ENCODE measurements at regions not wholly inside any gene's neighbourhood (a gene's known extent, or its start where the extent isn't known, plus 50 kb on each side); places are given as distances from the start of the nearest gene placed in this dataset.
"Not testable (repeated sequence)": the region's sequence is repeated elsewhere in the genome, so short reads cannot be mapped to it uniquely, and the experiment has no call there.

- Histone ChIP-seq H3K36me3 (ENCODE audit: control insufficient read depth in 3 of 3, insufficient read depth in 3 of 3, low read length in 3 of 3) (no peaks in the 10 kb centered on the region), H3K27me3 (ENCODE audit: control insufficient read depth in 3 of 3, insufficient read depth in 3 of 3, low read length in 3 of 3) (peaks cover 3 to 11% (median 4%) of the 10 kb centered on the region in 3 donors), H3K9me3 (ENCODE audit: control insufficient read depth in 3 of 3, low read length in 3 of 3) (no peaks in the 10 kb centered on the region), H3K4me1 (ENCODE audit: control insufficient read depth in 3 of 3, insufficient read depth in 3 of 3, low read length in 3 of 3) (no peaks in the 10 kb centered on the region), H3K9ac (ENCODE audit: low read depth in 1 of 3, low read length in 3 of 3) (no peak overlapping the region), H3K27ac (ENCODE audit: low read depth, low read length) (no peak overlapping the region), H3K4me3 (ENCODE audit: low read length in 3 of 3) (no peak overlapping the region)
Measured at GRCh38 chr7:32206488-32206887, 136.3 kb upstream of the PDE1C start.

GRCh38 chr7:32205298-32205824 is 135.2 kb upstream of the PDE1C start:
- peaks cover 3 to 11% (median 4%) of the 10 kb centered on the region in 3 donors for H3K27me3 ChIP-seq (ENCODE audit: control insufficient read depth in 3 of 3, insufficient read depth in 3 of 3, low read length in 3 of 3)
- H3K9ac ChIP-seq (ENCODE audit: low read depth in 1 of 3, low read length in 3 of 3); H3K36me3 ChIP-seq (ENCODE audit: control insufficient read depth in 3 of 3, insufficient read depth in 3 of 3, low read length in 3 of 3); H3K27ac ChIP-seq (ENCODE audit: low read depth, low read length); H3K9me3 ChIP-seq (ENCODE audit: control insufficient read depth in 3 of 3, low read length in 3 of 3); H3K4me3 ChIP-seq (ENCODE audit: low read length in 3 of 3); H3K4me1 ChIP-seq (ENCODE audit: control insufficient read depth in 3 of 3, insufficient read depth in 3 of 3, low read length in 3 of 3): not testable (repeated sequence)

- no peaks in the 10 kb centered on the region for H3K4me1 ChIP-seq (ENCODE audit: control insufficient read depth in 3 of 3, insufficient read depth in 3 of 3, low read length in 3 of 3)
- H3K27ac ChIP-seq (ENCODE audit: low read depth, low read length): no peak overlapping the region
- no peaks in the 10 kb centered on the region for H3K9me3 ChIP-seq (ENCODE audit: control insufficient read depth in 3 of 3, low read length in 3 of 3)
- H3K36me3 ChIP-seq (ENCODE audit: control insufficient read depth in 3 of 3, insufficient read depth in 3 of 3, low read length in 3 of 3): no peaks in the 10 kb centered on the region
- peak overlapping the region in 2 of 3 donors; percentile 6 to 62 for H3K4me3 ChIP-seq (ENCODE audit: low read length in 3 of 3)
- no peak overlapping the region for H3K9ac ChIP-seq (ENCODE audit: low read depth in 1 of 3, low read length in 3 of 3)
- H3K27me3 ChIP-seq (ENCODE audit: control insufficient read depth in 3 of 3, insufficient read depth in 3 of 3, low read length in 3 of 3): peaks cover 3 to 11% (median 4%) of the 10 kb centered on the region in 3 donors
Measured at GRCh38 chr7:32204361-32205018, 134.3 kb upstream of the PDE1C start.

GRCh38 chr7:32200646-32201045 is 130.4 kb upstream of the PDE1C start:
- H3K4me3 ChIP-seq (ENCODE audit: low read length in 3 of 3): no peak overlapping the region
- no peaks in the 10 kb centered on the region for H3K27me3 ChIP-seq (ENCODE audit: control insufficient read depth in 3 of 3, insufficient read depth in 3 of 3, low read length in 3 of 3)
- H3K36me3 ChIP-seq (ENCODE audit: control insufficient read depth in 3 of 3, insufficient read depth in 3 of 3, low read length in 3 of 3): no peaks in the 10 kb centered on the region

GRCh38 chr7:32194537-32194936 is 124.3 kb upstream of the PDE1C start:
- Histone ChIP-seq H3K4me1 (ENCODE audit: control insufficient read depth in 3 of 3, insufficient read depth in 3 of 3, low read length in 3 of 3) (no peaks in the 10 kb centered on the region), H3K9me3 (ENCODE audit: control insufficient read depth in 3 of 3, low read length in 3 of 3) (peaks cover 0 to 3% (median 2%) of the 10 kb centered on the region in 3 donors), H3K27ac (ENCODE audit: low read depth, low read length) (no peak overlapping the region), H3K27me3 (ENCODE audit: control insufficient read depth in 3 of 3, insufficient read depth in 3 of 3, low read length in 3 of 3) (no peaks in the 10 kb centered on the region), H3K9ac (ENCODE audit: low read depth in 1 of 3, low read length in 3 of 3) (no peak overlapping the region), H3K4me3 (ENCODE audit: low read length in 3 of 3) (no peak overlapping the region), H3K36me3 (ENCODE audit: control insufficient read depth in 3 of 3, insufficient read depth in 3 of 3, low read length in 3 of 3) (no peaks in the 10 kb centered on the region)

More at GRCh38 chr7:32200646-32201045, 130.4 kb upstream of the PDE1C start:
- Histone ChIP-seq H3K4me1 (ENCODE audit: control insufficient read depth in 3 of 3, insufficient read depth in 3 of 3, low read length in 3 of 3) (no peaks in the 10 kb centered on the region), H3K9ac (ENCODE audit: low read depth in 1 of 3, low read length in 3 of 3) (no peak overlapping the region), H3K9me3 (ENCODE audit: control insufficient read depth in 3 of 3, low read length in 3 of 3) (peaks cover 0 to 2% (median 0%) of the 10 kb centered on the region in 3 donors), H3K27ac (ENCODE audit: low read depth, low read length) (no peak overlapping the region)

GRCh38 chr7:32191305-32191704 is 121.1 kb upstream of the PDE1C start:
- Histone ChIP-seq H3K36me3 (ENCODE audit: control insufficient read depth in 3 of 3, insufficient read depth in 3 of 3, low read length in 3 of 3) (no peaks in the 10 kb centered on the region), H3K27ac (ENCODE audit: low read depth, low read length) (no peak overlapping the region), H3K4me1 (ENCODE audit: control insufficient read depth in 3 of 3, insufficient read depth in 3 of 3, low read length in 3 of 3) (no peaks in the 10 kb centered on the region), H3K27me3 (ENCODE audit: control insufficient read depth in 3 of 3, insufficient read depth in 3 of 3, low read length in 3 of 3) (no peaks in the 10 kb centered on the region), H3K9ac (ENCODE audit: low read depth in 1 of 3, low read length in 3 of 3) (no peak overlapping the region), H3K4me3 (ENCODE audit: low read length in 3 of 3) (no peak overlapping the region), H3K9me3 (ENCODE audit: control insufficient read depth in 3 of 3, low read length in 3 of 3) (peaks cover 0 to 3% (median 2%) of the 10 kb centered on the region in 3 donors)

GRCh38 chr7:32179567-32179966 is 109.4 kb upstream of the PDE1C start:
- Histone ChIP-seq H3K27ac (ENCODE audit: low read depth, low read length) (no peak overlapping the region), H3K9ac (ENCODE audit: low read depth in 1 of 3, low read length in 3 of 3) (no peak overlapping the region), H3K36me3 (ENCODE audit: control insufficient read depth in 3 of 3, insufficient read depth in 3 of 3, low read length in 3 of 3) (no peaks in the 10 kb centered on the region)

GRCh38 chr7:32178677-32179366 is 108.6 kb upstream of the PDE1C start:
- H3K9ac ChIP-seq (ENCODE audit: low read depth in 1 of 3, low read length in 3 of 3): no peak overlapping the region
- H3K36me3 ChIP-seq (ENCODE audit: control insufficient read depth in 3 of 3, insufficient read depth in 3 of 3, low read length in 3 of 3): no peaks in the 10 kb centered on the region
- H3K4me3 ChIP-seq (ENCODE audit: low read length in 3 of 3): no peak overlapping the region
- no peaks in the 10 kb centered on the region for H3K4me1 ChIP-seq (ENCODE audit: control insufficient read depth in 3 of 3, insufficient read depth in 3 of 3, low read length in 3 of 3)
- H3K9me3 ChIP-seq (ENCODE audit: control insufficient read depth in 3 of 3, low read length in 3 of 3): no peaks in the 10 kb centered on the region
- no peak overlapping the region for H3K27ac ChIP-seq (ENCODE audit: low read depth, low read length)
- H3K27me3 ChIP-seq (ENCODE audit: control insufficient read depth in 3 of 3, insufficient read depth in 3 of 3, low read length in 3 of 3): peaks cover 0 to 4% (median 0%) of the 10 kb centered on the region in 3 donors

More at GRCh38 chr7:32179567-32179966, 109.4 kb upstream of the PDE1C start:
- Histone ChIP-seq H3K27me3 (ENCODE audit: control insufficient read depth in 3 of 3, insufficient read depth in 3 of 3, low read length in 3 of 3) (peaks cover 0 to 4% (median 0%) of the 10 kb centered on the region in 3 donors), H3K4me1 (ENCODE audit: control insufficient read depth in 3 of 3, insufficient read depth in 3 of 3, low read length in 3 of 3) (no peaks in the 10 kb centered on the region), H3K4me3 (ENCODE audit: low read length in 3 of 3) (no peak overlapping the region), H3K9me3 (ENCODE audit: control insufficient read depth in 3 of 3, low read length in 3 of 3) (no peaks in the 10 kb centered on the region)

- Histone ChIP-seq H3K9me3 (ENCODE audit: control insufficient read depth in 3 of 3, low read length in 3 of 3) (no peaks in the 10 kb centered on the region), H3K27me3 (ENCODE audit: control insufficient read depth in 3 of 3, insufficient read depth in 3 of 3, low read length in 3 of 3) (peaks cover 0 to 4% (median 0%) of the 10 kb centered on the region in 3 donors), H3K4me1 (ENCODE audit: control insufficient read depth in 3 of 3, insufficient read depth in 3 of 3, low read length in 3 of 3) (no peaks in the 10 kb centered on the region), H3K27ac (ENCODE audit: low read depth, low read length) (no peak overlapping the region), H3K36me3 (ENCODE audit: control insufficient read depth in 3 of 3, insufficient read depth in 3 of 3, low read length in 3 of 3) (no peaks in the 10 kb centered on the region), H3K4me3 (ENCODE audit: low read length in 3 of 3) (no peak overlapping the region), H3K9ac (ENCODE audit: low read depth in 1 of 3, low read length in 3 of 3) (no peak overlapping the region)
Measured at GRCh38 chr7:32177232-32177631, 107.0 kb upstream of the PDE1C start.

- Histone ChIP-seq H3K4me3 (ENCODE audit: low read length in 3 of 3) (no peak overlapping the region), H3K4me1 (ENCODE audit: control insufficient read depth in 3 of 3, insufficient read depth in 3 of 3, low read length in 3 of 3) (no peaks in the 10 kb centered on the region), H3K27ac (ENCODE audit: low read depth, low read length) (no peak overlapping the region), H3K36me3 (ENCODE audit: control insufficient read depth in 3 of 3, insufficient read depth in 3 of 3, low read length in 3 of 3) (no peaks in the 10 kb centered on the region), H3K27me3 (ENCODE audit: control insufficient read depth in 3 of 3, insufficient read depth in 3 of 3, low read length in 3 of 3) (peaks cover 0 to 4% (median 0%) of the 10 kb centered on the region in 3 donors), H3K9me3 (ENCODE audit: control insufficient read depth in 3 of 3, low read length in 3 of 3) (no peaks in the 10 kb centered on the region), H3K9ac (ENCODE audit: low read depth in 1 of 3, low read length in 3 of 3) (no peak overlapping the region)
Measured at GRCh38 chr7:32175099-32175498, 104.9 kb upstream of the PDE1C start.

Measured in skeletal muscle tissue (tissue), 3 donors.